ENCODE measurements at regions not wholly inside any gene's neighbourhood (a gene's known extent, or its start where the extent isn't known, plus 50 kb on each side); places are given as distances from the start of the nearest gene placed in this dataset.
"Not testable (repeated sequence)": the region's sequence is repeated elsewhere in the genome, so short reads cannot be mapped to it uniquely, and the experiment has no call there.

- TF ChIP-seq, protein P1, sequence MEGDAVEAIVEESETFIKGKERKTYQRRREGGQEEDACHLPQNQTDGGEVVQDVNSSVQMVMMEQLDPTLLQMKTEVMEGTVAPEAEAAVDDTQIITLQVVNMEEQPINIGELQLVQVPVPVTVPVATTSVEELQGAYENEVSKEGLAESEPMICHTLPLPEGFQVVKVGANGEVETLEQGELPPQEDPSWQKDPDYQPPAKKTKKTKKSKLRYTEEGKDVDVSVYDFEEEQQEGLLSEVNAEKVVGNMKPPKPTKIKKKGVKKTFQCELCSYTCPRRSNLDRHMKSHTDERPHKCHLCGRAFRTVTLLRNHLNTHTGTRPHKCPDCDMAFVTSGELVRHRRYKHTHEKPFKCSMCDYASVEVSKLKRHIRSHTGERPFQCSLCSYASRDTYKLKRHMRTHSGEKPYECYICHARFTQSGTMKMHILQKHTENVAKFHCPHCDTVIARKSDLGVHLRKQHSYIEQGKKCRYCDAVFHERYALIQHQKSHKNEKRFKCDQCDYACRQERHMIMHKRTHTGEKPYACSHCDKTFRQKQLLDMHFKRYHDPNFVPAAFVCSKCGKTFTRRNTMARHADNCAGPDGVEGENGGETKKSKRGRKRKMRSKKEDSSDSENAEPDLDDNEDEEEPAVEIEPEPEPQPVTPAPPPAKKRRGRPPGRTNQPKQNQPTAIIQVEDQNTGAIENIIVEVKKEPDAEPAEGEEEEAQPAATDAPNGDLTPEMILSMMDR (IDR thresholded peaks at IDR 0.05; ENCODE audit: insufficient read depth, low read depth, low read length, missing control alignments) = peak; percentile 20
- H3K4me3 ChIP-seq (ENCODE audit: low read length) = no peak overlapping the region
- no peak for DNase-seq (ENCODE audit: low read depth)
These were observed 82.8 kb upstream of the FGFR2 start for GRCh38 chr10:121680879-121681655.

DNA sequence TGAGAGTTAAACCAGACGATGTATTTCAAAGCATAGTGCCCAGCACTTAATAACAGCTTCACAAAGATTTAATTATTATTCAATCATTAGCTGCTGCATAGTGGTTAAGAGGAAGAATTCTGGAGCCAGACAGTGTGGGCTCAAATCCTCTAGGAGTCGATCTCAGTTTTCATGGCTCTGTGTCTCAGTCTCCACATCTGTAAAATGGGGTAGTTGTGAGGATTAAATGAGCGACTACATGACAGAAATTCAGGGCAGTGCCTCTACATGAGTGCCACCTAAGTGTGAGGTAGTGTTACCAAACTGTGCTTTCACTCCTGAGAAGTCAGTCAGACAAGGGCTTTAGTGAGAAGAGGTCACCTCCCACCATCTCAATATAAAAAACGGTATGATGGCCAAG lies 81.7 kb upstream of the FGFR2 start:
- H3K4me3 ChIP-seq (ENCODE audit: low read length) = no peak overlapping the region
- no peak for DNase-seq (ENCODE audit: low read depth)
- TF ChIP-seq, protein P1 (IDR thresholded peaks at IDR 0.05; ENCODE audit: insufficient read depth, low read depth, low read length, missing control alignments) = no peak

GRCh38 chr10:121678631-121679174 lies 80.5 kb upstream of the FGFR2 start:
- no peak overlapping the region for H3K4me3 ChIP-seq (ENCODE audit: low read length)
- TF ChIP-seq, protein P1 (IDR thresholded peaks at IDR 0.05; ENCODE audit: insufficient read depth, low read depth, low read length, missing control alignments) = no peak
- DNase-seq (ENCODE audit: low read depth) = no peak

- TF ChIP-seq, protein P1 (IDR thresholded peaks at IDR 0.05; ENCODE audit: insufficient read depth, low read depth, low read length, missing control alignments) = no peak
- H3K4me3 ChIP-seq (ENCODE audit: low read length) = no peak overlapping the region
- DNase-seq (ENCODE audit: low read depth) = no peak
These were observed 79.6 kb upstream of the FGFR2 start for GRCh38 chr10:121677880-121678279.

- no peak overlapping the region for H3K4me3 ChIP-seq (ENCODE audit: low read length)
- TF ChIP-seq, protein P1 (IDR thresholded peaks at IDR 0.05; ENCODE audit: insufficient read depth, low read depth, low read length, missing control alignments) = no peak
- peak; percentile 65 for DNase-seq (ENCODE audit: low read depth)
These were observed 77.1 kb upstream of the FGFR2 start for GRCh38 chr10:121675344-121675743.

DNA sequence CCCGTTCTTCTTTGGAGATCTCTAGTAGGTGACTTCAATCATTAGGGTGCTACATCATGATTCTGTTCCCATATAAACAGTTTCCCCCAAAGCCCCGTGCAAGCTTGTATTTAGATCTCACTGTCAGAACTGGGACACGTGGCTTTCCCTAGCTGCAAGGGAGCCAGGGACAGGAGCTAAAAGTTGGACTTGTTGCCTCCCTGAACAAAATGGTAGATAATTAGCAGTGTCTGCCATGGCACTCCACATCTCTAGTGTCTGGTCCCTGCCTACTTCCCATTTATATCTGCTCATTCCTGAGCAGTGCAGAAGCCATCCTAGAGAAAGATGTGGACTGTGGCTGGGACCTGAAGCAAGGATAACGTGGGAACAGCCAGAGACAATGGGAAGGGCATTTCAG lies 76.6 kb upstream of the FGFR2 start:
- no peak overlapping the region for H3K4me3 ChIP-seq (ENCODE audit: low read length)
- no peak for DNase-seq (ENCODE audit: low read depth)
- TF ChIP-seq, protein P1 (IDR thresholded peaks at IDR 0.05; ENCODE audit: insufficient read depth, low read depth, low read length, missing control alignments) = no peak

- TF ChIP-seq, protein P1 (IDR thresholded peaks at IDR 0.05; ENCODE audit: insufficient read depth, low read depth, low read length, missing control alignments) = no peak
- DNase-seq (ENCODE audit: low read depth) = no peak
These were observed 74.5 kb upstream of the FGFR2 start for GRCh38 chr10:121672733-121673132.

GRCh38 chr10:121669840-121670239 lies 71.6 kb upstream of the FGFR2 start:
- H3K4me3 ChIP-seq (ENCODE audit: low read length); DNase-seq (ENCODE audit: low read depth): not testable (repeated sequence)

More at GRCh38 chr10:121672733-121673132, 74.5 kb upstream of the FGFR2 start:
- H3K4me3 ChIP-seq (ENCODE audit: low read length) = no peak overlapping the region

Measured in epithelial cell of esophagus (primary cell).